Mucosa of gallbladder (tissue), 1 donor: ENCODE measurements at regions not wholly inside any gene's neighbourhood (a gene's known extent, or its start where the extent isn't known, plus 50 kb on each side); places are given as distances from the start of the nearest gene placed in this dataset.
"Not testable (repeated sequence)": the region's sequence is repeated elsewhere in the genome, so short reads cannot be mapped to it uniquely, and the experiment has no call there.

Experiments used
- DNase-seq: peaks from one replicate; pipeline ENCODE4 v3.0.0-alpha.2; 2020; ENCODE audit warnings: low spot score
- donor health status: DM: no; HTN: no; CAD: no.

DNA sequence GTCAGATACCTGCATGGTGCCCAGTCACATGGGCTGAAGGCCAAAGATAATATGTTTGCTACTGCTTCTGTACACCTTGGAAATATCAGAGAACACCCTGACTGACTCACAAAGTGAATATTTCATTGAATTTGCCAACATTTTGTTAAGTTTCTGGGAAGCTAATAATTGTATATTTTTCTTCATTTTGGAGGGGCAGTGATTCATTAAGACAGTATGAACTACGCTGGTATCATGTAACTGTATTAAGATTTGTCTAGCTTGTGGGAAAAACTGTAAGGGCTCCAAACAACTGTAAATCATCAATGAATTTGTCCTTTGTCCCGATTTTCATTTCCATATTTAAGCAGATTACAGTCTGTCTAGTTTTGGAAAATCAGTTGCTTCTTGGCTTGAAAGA lies 102.3 kb upstream of the CCN2 start:
- no peak for DNase-seq

DNA sequence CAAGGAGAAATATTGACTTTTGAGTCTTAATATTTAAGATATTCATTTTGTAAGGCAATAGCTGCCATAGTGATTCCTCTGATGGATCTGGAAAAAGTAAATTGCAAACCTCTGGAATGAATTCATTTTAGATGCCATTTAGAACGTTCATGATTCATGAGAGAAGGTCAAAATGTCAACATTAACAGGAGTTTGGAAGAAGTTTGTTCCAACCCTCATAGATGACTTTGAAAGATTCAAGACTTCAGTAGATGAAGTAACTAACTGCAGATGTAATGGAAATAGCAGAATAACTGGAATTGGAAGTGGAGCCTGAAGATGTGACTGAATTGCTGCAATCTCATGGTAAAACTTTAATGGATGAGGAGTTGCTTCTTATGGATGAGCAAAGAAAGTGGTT lies 100.9 kb upstream of the CCN2 start:
- no peak for DNase-seq

DNA sequence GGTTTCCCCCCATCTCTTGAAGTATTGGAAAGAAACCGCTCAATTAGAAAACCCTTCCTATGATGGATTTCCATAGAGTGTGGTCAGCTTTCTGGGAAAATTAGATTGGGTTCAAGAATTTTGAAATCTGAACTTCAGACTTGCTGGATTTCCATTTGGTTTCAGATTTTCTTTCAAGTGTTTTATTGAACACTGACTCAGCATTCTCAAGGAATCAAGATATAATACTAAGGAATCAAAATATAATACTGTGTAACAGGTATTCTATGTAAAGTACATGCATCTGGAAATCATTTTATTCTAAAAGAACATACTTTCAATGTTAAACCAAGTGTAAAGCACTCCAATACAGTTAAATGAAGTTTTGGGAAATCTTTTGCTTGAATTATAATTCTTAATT lies 94.7 kb upstream of the CCN2 start:
- no peak for DNase-seq

DNA sequence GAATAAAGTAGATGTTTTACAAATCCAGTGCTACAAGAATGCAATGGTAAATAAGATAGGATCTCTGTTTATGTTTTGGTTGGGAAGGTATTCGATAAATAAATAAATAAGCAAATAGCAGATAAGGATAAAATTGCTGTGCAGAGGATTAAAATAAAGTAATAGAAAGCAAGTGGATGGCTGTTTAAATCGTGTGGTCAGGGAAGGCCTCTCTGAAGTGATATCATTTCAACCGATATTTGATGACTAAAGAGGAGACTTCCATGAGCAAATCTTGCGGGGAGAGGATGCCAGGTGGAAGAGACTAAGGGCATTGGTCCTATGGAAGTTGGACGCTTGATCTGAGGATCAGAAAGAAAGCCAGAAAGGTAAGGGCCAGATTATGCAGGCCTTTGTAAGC lies 92.0 kb upstream of the CCN2 start:
- no peak for DNase-seq

DNA sequence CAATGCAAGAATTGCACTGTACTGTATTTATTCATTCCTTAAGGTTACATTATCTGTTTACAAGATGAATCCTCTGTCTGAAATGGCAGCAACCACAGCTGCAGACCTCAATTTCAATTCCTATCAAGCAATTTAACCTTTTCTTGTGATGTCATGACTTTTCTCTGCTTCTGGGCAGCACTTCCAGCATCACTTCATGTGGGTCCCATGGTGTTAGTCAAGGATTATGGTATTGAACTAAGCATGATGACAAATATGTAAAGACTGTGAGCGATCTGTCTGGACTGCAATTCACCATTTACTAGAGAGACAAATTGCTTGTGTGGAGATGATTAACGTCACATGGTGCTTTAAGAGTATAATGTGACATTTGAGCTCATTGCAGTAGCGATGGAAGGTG lies 90.5 kb upstream of the CCN2 start:
- DNase-seq: no peak

DNA sequence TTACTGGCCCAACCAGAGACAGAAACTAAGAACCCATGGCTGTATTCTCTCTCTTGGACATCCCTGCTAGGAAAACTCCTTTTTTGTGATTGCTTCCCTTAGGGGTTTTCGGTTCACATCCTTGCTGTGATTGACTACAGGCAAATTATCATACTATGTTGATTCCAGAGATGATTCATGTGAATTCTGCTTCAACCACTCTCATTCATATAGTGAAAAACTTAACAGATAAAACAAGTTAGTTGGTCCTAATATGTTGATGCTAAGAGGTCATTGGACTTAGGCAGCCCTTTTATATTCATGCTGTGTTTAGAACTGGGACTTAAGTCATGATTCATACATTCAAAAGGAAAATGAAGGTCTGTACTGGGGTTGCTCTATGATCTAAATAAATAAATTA lies 76.9 kb upstream of the CCN2 start:
- no peak for DNase-seq

DNA sequence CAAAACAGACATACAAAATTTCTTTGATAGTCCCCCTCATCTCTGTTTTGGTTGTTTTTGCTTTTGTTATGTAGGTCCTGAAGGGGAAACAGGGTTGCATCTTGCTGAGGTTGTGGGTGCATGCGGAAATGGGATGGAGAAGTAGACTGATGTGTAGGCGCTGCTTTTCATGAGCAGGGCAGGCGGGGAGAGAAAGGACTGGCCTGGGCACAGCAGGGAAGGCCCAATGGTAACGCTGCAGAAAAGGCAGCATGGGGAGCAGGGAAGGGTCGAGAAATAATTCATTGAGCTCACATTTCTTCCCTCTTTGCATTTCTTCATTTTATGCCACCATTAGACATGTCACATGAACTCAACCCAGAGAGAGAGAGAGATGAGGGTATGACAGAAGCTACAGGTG lies 74.3 kb upstream of the CCN2 start:
- no peak for DNase-seq

DNA sequence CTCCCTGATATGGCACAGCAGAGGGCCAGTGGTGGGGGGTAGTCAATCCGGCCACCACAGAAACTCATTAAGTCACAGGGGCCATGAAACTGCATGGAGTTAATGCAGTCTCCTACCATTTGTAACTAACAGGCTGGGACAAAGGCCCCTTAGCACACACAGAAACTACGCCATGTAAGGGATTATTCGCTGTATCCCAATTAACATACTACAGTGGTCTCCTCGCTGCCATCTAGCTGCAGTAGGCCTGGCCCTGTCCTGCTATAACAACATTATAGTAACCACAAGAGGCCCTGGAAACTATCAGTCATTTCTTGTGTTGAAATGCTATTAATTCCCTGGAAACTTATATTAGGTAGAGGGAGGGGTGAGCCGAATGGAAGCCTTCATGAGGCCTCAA lies 72.3 kb upstream of the CCN2 start:
- DNase-seq: no peak

DNA sequence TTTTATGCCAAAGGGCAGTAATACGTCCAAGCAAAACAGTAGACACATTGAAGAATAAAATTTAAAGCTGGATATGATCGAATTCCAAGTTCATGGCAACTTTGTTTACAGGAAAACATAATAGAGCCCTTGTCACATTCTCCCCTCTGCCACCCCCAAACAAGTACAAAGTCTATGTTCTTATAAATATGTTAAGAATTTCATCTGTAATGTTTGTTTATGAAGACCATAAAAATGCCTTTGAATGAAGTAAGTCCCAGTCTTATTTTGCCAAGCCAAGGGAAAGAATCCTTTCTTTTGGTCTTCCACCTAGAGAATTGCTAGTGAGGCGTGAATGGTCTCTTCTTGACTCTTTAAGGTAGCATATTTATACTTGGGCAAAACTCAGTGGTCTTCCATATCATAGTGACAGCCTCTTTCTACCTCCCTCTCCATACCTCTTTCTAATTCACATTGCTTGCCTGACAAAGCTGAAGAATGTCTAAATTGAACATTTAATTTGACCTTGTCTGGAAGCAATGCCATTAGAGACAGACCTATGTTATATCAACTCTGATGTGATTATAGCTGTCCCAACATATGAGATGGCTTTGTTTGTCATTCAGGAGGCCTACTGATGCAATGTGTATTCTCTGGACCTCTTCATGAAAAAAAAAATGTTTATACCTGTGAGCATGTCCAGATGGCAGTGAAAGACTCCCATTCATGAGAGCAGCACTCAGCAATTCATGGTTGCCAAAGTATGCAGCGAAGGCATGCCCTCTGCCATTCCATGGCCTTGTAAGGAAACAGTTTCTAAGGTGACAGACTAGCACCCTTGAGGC lies 70.6 kb upstream of the CCN2 start:
- no peak for DNase-seq

DNA sequence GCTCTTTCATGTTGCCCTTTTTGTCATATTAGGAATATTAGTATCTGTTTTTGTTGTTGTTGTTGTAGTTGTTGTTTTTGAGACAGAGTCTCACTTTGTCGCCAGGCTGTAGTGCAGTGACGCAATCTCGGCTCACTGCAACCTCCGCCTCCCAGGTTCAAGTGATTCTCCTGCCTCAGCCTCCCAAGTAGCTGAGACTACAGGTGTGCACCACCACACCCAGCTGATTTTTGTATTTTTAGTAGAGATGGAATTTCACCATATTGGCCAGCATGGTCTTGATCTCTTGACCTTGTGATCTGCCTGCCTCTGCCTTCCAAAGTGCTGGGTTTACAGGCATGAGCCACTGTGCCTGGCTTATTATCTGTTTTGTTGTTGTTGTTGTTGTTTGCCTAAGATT lies 69.7 kb upstream of the CCN2 start:
- not testable (repeated sequence) for DNase-seq

DNA sequence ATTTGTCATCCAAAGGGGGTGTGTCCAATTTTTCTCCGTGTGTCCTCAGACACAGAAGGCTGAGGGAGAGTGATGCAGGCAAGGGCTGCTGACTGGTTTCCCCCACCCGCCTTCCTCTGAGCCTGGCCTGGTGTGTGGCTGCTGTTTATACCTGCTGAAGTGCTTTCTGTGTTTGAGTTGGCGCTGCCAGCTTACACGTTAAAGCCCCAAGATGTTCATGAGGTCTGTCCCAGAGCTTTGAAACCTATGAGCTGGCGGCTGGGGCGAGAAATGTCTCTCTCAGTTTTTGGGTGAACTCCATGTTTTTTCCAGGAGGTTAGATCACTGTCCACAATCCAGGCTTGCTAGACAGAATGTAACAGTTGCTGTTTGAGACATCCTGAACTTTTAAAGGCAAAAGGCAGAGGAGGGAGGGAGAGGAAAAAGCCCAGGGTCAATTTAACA lies 69.0 kb upstream of the CCN2 start:
- DNase-seq: peak; percentile 12

DNA sequence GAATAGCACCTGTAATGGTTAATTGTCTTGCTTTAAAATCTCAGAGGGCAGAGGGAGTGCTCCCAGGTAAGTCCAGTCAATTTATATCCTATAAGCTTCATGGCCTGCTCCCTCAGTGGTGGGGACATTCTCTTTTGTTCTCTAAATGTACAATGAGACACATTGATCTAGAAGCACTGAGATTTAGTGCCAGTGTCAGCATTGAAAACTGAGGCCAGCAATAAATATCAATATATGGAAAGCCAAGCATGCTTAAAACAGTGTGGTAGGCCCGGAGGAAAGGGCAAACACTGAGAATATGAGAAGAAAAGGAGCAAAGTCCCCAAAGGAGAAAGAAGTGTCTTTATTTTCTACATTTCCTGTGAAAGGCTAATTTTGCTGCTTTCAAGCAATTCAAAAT lies 68.4 kb upstream of the CCN2 start:
- no peak for DNase-seq

DNA sequence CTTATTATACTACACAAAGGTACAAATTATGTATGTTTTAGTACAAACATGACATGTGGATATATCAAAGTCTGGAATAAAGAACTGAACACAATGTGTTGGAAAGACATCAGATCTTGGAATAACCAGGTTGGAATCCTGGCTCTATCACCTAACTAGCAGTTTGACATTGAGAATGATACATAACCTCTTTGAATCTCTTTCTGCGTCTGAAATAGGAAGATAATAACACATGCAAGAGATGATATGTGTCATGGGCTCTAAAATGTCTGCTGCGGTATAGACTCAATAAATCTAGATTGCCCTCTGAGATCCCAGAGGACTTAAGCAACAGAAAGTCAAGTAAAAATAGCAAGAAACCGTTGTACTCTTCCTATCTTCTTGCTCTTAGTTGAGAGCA lies 66.8 kb upstream of the CCN2 start:
- no peak for DNase-seq

DNA sequence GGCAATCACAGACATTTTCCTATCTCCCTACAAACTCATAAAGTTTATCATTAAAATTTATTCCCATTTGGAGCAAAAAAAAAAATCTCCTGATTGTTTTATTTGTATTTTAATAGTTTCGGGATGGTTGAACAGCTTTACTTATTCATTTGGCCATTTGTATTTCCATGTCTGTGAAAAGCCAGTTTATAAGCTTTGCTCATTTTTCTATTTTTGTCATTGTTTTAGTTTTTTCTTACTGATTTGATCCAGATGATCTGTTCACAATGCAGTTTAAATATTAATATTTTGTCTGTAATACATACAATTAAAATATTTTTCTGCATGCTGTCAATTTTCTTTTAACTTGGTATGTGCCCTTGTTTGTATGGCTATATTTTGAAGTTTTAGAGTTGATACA lies 65.2 kb upstream of the CCN2 start:
- no peak for DNase-seq

DNA sequence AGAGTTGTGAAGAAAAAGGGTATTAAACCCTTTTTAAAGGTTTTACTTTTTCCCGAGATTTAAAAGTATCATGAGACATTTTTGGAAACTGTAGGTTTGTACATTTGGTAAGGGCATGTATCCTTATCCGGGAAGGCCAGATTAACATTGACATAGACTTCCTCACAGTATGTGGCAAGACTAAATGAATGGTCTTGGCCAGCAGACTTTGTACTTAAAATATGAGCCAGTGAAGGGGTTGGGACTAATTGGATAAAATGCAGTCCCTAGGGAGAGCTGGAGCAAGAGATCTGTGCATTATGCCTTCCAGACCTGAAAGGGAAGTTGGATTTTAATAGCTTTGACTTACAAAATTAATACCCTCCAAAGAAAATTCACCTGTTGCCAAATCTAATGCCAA lies 60.4 kb upstream of the CCN2 start:
- no peak for DNase-seq

DNA sequence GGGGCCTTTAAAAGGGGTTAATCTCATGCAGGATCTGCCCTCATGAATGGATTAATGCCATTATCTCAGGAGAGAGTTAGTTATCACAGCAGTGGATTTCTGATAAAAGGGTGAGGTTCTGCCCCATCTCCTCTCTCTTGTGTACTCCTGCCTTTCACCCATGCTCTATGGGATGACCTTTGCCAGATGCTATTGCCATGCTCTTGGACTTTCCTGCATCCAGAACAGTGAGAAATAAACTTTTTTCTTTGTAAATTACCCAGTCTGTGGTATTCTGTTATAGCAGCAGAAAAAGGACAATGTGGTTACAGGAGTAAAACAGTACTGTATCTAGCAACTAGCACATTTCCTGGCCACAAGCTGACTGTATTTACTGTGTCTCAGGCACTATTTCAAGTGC lies 58.0 kb upstream of the CCN2 start:
- DNase-seq: no peak

DNA sequence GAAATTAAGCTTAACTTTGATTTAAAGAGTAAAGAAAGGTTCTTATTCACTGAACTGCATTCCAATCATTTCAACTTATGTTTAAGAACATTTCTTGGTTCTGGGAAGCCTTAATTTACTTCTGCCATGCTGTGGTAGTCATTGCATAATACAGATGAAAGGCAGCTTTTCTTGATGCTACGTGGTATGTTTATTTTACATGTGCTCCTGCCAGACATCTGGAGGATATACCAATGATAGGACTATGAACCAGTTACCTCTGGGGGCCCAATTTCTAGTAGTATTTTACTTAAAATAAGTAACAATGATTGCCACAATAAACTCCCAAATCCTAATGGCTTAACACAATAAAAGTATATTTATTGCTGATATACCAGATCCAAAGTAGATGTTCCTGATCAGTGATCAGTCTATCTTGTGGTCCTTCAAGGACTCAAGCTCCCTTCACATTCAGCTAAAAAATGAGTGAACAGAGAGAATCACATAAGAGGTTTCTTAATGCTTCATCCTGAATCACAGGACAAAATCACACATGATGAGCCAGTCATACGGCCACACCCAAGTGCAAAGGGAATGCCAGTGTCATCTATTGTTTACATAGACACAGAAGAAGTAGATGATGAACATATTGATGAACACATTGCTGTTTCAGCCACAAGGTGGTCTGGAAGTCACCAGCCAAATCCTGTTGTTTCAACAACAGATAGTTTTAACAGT lies 56.5 kb upstream of the CCN2 start:
- DNase-seq: no peak

DNA sequence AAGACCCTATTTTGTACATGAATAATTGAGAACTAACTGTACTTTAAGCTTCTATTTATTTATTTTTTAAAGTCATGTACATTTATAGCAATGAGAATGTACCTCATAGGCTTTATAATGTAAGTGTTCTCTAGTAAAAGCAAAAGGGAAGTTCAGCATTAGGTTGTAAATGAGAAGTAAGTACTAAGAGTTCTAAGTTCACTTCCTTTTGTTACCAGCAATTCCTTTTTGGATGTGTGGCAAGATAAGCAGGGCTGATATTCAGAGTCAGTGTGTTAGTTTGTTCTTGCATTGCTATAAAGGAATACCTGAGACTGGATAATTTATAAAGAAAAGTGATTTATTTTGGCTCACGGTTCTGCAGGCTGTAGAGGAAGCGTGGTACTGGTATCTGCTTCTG lies 54.0 kb upstream of the CCN2 start:
- DNase-seq: no peak

DNA sequence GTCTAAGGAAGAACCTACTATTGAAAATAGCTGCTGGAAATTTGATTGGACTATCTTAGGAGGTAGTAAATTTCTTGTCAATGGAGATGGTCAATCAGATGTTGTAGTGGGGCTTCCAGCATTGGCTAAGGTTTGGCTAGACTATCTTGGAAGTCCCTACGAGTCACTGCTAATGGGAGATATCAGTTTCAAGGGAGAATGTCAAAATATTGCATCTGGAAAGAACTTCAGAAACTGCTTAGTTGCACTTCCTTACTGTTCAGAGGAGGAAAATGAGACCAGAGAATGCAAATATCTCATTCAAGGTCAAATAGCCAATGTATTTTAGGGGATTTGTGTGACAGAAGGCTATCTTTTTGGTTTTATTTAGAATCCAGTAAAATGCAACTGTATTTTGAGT lies 53.5 kb upstream of the CCN2 start:
- DNase-seq: no peak

DNA sequence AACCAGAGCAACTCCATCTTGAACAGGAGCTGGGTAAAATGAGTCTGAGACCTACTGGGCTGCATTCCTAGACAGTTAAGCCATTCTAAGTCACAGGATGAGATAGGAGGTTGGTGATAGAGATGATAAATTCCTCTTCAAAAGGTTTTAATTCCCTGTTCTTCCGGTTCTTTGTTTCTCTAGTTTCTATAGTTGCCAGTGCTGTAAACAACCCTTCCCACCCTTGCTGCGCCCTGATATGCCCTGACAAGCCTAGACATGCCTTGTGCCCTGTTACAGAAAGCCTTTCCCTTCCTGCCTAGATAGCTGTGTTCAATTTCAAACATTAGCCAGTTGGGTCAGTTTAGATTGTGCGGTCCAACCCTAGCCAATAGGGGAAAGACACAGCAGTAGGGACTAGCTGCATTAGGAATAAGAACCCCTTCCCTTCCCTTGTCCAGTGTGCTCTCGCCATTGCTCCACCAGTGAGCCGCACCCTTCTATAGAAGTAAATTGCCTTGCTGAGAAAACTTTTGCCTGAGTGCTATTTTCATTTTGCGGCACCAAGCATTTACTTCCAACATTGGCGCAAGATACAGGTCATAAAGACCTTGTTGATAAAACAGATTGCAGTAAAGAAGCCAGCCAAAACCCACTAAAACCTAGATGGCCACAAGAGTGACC lies 52.5 kb upstream of the CCN2 start:
- DNase-seq: no peak
